ENCODE measurements at regions not wholly inside any gene's neighbourhood (a gene's known extent, or its start where the extent isn't known, plus 50 kb on each side); places are given as distances from the start of the nearest gene placed in this dataset.

DNA sequence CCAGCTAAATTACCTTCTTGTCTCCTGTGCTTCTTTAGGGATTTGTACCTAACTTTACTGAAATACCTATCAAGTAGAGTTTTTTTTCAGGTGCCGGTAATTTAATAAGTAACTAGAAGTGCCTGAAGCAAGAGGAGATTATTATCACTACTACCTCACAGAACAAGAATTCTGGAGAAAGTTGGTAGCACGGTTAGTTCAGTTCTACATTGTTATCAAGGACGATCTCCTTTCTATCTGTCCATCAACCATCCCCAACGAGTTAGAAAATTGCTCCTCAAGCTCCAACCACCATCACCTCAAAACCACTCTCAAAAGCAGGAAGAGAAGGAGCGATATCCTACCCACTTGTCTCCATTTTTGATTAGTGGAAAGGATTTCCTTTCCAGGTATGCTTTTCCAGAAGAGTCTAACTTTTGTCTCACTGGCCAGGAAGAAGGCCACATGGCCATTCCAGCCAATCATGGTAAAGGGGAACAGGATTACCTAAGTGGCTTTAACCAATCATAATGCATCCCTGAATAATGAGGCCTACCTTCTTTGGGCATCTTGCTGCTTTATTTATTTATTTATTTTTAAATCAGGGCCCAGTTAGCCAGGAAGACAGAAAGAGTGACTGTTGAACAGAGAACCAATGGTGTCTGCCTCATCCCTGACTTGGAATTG lies 265.2 kb downstream of the SNX13 start:
- TF ChIP-seq, protein P1, sequence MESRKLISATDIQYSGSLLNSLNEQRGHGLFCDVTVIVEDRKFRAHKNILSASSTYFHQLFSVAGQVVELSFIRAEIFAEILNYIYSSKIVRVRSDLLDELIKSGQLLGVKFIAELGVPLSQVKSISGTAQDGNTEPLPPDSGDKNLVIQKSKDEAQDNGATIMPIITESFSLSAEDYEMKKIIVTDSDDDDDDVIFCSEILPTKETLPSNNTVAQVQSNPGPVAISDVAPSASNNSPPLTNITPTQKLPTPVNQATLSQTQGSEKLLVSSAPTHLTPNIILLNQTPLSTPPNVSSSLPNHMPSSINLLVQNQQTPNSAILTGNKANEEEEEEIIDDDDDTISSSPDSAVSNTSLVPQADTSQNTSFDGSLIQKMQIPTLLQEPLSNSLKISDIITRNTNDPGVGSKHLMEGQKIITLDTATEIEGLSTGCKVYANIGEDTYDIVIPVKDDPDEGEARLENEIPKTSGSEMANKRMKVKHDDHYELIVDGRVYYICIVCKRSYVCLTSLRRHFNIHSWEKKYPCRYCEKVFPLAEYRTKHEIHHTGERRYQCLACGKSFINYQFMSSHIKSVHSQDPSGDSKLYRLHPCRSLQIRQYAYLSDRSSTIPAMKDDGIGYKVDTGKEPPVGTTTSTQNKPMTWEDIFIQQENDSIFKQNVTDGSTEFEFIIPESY (IDR thresholded peaks at IDR 0.05; ENCODE audit: extremely low read depth, insufficient replicate concordance, low read length) = no peak
- TF ChIP-seq, protein P2, sequence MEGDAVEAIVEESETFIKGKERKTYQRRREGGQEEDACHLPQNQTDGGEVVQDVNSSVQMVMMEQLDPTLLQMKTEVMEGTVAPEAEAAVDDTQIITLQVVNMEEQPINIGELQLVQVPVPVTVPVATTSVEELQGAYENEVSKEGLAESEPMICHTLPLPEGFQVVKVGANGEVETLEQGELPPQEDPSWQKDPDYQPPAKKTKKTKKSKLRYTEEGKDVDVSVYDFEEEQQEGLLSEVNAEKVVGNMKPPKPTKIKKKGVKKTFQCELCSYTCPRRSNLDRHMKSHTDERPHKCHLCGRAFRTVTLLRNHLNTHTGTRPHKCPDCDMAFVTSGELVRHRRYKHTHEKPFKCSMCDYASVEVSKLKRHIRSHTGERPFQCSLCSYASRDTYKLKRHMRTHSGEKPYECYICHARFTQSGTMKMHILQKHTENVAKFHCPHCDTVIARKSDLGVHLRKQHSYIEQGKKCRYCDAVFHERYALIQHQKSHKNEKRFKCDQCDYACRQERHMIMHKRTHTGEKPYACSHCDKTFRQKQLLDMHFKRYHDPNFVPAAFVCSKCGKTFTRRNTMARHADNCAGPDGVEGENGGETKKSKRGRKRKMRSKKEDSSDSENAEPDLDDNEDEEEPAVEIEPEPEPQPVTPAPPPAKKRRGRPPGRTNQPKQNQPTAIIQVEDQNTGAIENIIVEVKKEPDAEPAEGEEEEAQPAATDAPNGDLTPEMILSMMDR (IDR thresholded peaks at IDR 0.05 in 2 of 3, conservative IDR thresholded peaks at IDR 0.05 in 1 of 3; ENCODE audit: borderline replicate concordance in 1 of 3, insufficient read depth in 1 of 3, low read depth in 2 of 3, low read length in 2 of 3) = no peak
- TF ChIP-seq EZH2 (IDR thresholded peaks at IDR 0.05) (no peak), POLR2A (IDR thresholded peaks at IDR 0.05; ENCODE audit: borderline replicate concordance, extremely low read depth, insufficient read depth, insufficient read length) (no peak), POLR2AphosphoS5 (IDR thresholded peaks at IDR 0.05; ENCODE audit: low read depth, low read length) (no peak), CEBPB (IDR thresholded peaks at IDR 0.05; ENCODE audit: low read depth) (no peak), RAD21 (IDR thresholded peaks at IDR 0.05; ENCODE audit: low read depth) (no peak), CBX3 (IDR thresholded peaks at IDR 0.05; ENCODE audit: low read depth) (no peak), YY1 (IDR thresholded peaks at IDR 0.05; ENCODE audit: extremely low read depth, insufficient replicate concordance, low read depth, low read length) (no peak), SIN3A (IDR thresholded peaks at IDR 0.05; ENCODE audit: low read depth) (no peak)
